Fibroblast of mammary gland (primary cell): ENCODE measurements at regions not wholly inside any gene's neighbourhood (a gene's known extent, or its start where the extent isn't known, plus 50 kb on each side); places are given as distances from the start of the nearest gene placed in this dataset.
A peak's percentile ranks its signal among the peaks of the same experiment; 100 is the strongest.

Source experiments
- DNase-seq: peaks from one replicate; pipeline ENCODE4 v3.0.0-alpha.2; 2010; ENCODE audit warnings: low read depth
- H3K4me3 ChIP-seq: 2 replicates; pipeline ENCODE4 v1.5.1; 2011; ENCODE audit warnings: low read depth, mild to moderate bottlenecking, low read length, moderate library complexity; ENCODE audit not compliant: control insufficient read depth
- TF ChIP-seq, protein P1 (sequence below): conservative IDR thresholded peaks from 2 replicates; pipeline ENCODE4 v1.5.1; 2011; ENCODE audit warnings: low read depth, low read length, inconsistent platforms; ENCODE audit not compliant: control insufficient read depth, insufficient read depth

DNA sequence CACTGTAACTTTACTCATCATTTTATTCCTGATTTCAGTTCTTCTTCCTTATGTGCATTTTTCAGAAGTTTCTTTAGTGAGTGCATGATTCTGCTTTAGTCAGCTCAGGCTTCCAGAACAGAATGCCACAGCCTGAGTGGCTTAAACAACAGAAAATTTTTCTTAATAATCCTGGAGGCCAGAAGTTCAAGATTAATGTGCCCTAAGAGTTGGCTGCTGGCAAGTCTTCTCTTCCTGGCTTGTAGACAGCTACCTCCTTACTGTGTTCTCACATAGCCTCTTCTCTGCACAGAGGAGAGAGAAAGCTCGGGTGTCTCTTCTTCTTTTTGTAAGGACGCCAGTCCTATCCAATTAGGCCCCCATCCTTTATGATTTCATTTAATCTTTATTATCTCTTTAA, 443.1 kb upstream of the RGS17 start:
- no peak overlapping the region for H3K4me3 ChIP-seq
- DNase-seq, result no peak
- TF ChIP-seq, protein P1, sequence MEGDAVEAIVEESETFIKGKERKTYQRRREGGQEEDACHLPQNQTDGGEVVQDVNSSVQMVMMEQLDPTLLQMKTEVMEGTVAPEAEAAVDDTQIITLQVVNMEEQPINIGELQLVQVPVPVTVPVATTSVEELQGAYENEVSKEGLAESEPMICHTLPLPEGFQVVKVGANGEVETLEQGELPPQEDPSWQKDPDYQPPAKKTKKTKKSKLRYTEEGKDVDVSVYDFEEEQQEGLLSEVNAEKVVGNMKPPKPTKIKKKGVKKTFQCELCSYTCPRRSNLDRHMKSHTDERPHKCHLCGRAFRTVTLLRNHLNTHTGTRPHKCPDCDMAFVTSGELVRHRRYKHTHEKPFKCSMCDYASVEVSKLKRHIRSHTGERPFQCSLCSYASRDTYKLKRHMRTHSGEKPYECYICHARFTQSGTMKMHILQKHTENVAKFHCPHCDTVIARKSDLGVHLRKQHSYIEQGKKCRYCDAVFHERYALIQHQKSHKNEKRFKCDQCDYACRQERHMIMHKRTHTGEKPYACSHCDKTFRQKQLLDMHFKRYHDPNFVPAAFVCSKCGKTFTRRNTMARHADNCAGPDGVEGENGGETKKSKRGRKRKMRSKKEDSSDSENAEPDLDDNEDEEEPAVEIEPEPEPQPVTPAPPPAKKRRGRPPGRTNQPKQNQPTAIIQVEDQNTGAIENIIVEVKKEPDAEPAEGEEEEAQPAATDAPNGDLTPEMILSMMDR, result no peak

DNA sequence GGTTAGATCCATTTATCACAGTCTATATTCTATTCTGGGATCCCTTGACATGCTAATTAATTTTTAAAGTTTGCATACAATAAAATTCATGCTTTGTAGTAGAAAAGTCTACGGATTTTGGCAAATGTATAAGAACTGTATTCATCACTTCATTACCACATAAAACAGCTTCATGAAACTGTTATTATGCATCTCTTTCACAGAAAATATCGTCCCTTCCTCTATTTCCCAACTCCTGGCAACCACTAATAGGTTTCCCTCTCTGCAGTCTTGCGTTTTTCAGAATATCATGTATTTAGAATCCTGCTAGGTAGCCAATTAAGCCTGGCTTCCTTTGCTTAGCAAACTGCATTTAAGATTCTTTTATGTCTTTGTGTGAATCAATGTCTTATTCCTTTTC, 441.3 kb upstream of the RGS17 start:
- DNase-seq, result no peak
- TF ChIP-seq, protein P1, result no peak

DNA sequence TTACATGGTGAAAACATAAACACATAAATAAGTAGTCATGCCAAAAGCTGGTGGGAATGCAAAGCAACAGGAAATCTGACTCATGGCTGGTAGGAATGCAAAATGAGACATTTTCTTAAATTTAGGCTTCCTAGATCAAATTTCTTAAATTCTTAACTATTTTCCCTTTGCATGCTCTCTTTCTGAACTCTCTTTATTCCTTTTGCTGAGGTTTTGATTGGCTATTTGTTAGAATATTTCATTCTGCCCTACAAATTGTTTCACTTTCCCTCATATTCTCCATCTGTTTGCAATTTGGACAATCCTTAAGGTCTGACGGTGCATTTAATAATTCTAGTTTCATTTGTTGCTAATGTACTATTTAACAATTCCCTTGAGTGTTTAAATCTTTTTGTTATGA, 437.5 kb upstream of the RGS17 start:
- no peak overlapping the region for H3K4me3 ChIP-seq
- DNase-seq, result peak; percentile 63
- TF ChIP-seq, protein P1, result no peak

More for the DNA sequence above, 441.3 kb upstream of the RGS17 start:
- no peak overlapping the region for H3K4me3 ChIP-seq

DNA sequence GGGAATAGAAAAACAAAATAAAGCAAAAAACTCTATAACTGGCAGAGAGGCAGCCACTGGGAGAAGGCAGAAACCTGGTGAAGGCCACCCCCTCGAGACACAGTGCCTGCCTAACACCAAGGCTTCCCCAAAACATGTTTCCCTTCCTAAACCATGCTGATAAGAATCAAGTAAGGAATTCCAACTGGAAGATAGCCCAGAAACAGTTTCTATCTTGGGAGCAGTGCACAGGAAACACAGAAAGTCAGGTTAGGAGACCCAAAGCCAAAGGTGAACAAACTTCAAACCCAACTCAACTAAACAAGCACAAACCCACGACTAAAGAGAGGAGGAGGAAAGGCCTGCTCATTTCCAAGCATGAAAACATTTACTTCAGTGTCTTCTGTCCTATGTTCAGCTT, 433.7 kb upstream of the RGS17 start:
- H3K4me3 ChIP-seq, result no peak overlapping the region
- no peak for DNase-seq
- TF ChIP-seq, protein P1, result no peak

DNA sequence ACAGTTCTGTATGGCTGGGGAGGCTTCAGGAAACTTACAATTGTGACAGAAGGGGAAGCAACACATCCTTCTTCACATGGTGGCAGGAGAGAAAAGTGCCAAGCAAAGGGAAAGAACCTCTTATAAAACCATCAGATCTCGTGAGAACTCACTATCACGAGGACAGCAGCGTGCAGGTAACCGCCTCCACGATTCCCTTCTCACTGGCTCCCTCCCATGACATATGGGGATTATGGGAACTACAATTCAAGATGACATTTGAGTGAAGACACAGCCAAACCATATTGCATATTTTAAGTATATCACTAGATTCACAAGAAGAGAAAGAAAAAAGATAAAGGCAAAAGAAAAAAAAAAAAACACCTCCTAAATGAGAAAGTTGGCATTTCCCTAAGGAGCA, 431.9 kb upstream of the RGS17 start:
- TF ChIP-seq, protein P1, result no peak
- DNase-seq, result no peak
- no peak overlapping the region for H3K4me3 ChIP-seq

DNA sequence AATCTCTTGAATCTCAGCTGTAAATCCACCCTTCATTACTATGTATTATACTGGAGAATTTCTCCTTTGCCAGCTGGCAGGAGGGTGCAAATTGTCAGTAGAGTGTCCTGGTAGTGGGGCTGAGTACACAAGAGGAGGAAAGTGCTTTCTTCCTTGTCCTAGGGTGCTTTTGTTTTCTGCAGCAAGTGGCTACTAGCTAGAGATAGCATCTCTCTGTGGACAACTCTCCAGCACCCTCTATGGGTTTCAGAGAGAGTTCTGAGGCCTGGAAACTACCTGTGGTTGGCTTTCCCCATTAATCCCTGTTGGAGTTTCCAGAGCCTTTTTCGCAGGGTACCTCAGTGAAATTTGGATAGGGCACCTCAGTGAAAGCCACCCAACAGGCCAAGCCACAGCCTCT, 422.5 kb upstream of the RGS17 start:
- TF ChIP-seq, protein P1, result peak; percentile 53
- H3K4me3 ChIP-seq, result no peak overlapping the region
- DNase-seq, result peak; percentile 31

DNA sequence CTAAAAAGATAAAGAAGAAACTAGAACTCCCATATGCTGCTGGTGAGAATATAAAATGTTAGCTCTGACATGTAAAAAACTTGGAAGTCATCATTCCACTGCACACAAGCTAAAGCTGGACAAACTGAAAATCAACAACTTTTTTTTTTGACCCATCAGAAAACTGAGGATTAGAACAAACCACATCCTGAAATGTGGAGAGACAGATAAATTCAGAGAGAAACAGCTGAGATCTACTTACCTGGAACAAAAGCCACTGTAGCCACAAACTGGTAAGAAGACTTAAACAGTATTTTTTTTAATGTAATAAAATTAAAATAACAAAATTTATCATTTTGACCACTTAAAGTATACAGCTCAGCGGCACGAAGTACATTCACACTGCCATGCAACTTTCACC, 408.5 kb upstream of the RGS17 start:
- TF ChIP-seq, protein P1, result no peak
- no peak overlapping the region for H3K4me3 ChIP-seq
- no peak for DNase-seq
